Fibroblast of lung (primary cell): ENCODE measurements at regions not wholly inside any gene's neighbourhood (a gene's known extent, or its start where the extent isn't known, plus 50 kb on each side); places are given as distances from the start of the nearest gene placed in this dataset.

ENCODE experiments used
- CTCF ChIP-seq, 2 donors: IDR thresholded peaks in 1 of 2; conservative IDR thresholded peaks in 1 of 2; 1 replicate in 1 of 2; 2 replicates in 1 of 2; pipeline ENCODE4 v1.5.1; 2011 to 2012; ENCODE audit warnings: low read length in 2 of 2, control low read depth in 1 of 2, inconsistent platforms in 1 of 2, low read depth in 1 of 2, mild to moderate bottlenecking in 1 of 2
- EZH2 ChIP-seq: IDR thresholded peaks from 2 replicates; pipeline ENCODE4 v1.5.1; 2012; ENCODE audit warnings: low read length, control low read depth, mild to moderate bottlenecking; ENCODE audit errors: missing control alignments

GRCh38 chr1:110816945-110817344 lies 56.0 kb upstream of the CD53 start:
- TF ChIP-seq CTCF (conservative IDR thresholded peaks at IDR 0.05 in 1 of 2, IDR thresholded peaks at IDR 0.05 in 1 of 2; ENCODE audit: low read depth in 1 of 2, low read length in 2 of 2): no peak
- no peak for TF ChIP-seq EZH2
